Stimulated activated CD4-positive, alpha-beta T cell treated with anti-CD3 and anti-CD28 coated beads, Interleukin-2, amount 100 ng/mL, for 4 hours (primary cell): ENCODE measurements at regions not wholly inside any gene's neighbourhood (a gene's known extent, or its start where the extent isn't known, plus 50 kb on each side); places are given as distances from the start of the nearest gene placed in this dataset.
A peak's percentile ranks its signal among the peaks of the same experiment; 100 is the strongest.
"Not testable (repeated sequence)": the region's sequence is repeated elsewhere in the genome, so short reads cannot be mapped to it uniquely, and the experiment has no call there.

Experiments used
- DNase-seq: peaks from one replicate; pipeline ENCODE4 v3.0.0-alpha.2; 2020; ENCODE audit warnings: low read depth

DNA sequence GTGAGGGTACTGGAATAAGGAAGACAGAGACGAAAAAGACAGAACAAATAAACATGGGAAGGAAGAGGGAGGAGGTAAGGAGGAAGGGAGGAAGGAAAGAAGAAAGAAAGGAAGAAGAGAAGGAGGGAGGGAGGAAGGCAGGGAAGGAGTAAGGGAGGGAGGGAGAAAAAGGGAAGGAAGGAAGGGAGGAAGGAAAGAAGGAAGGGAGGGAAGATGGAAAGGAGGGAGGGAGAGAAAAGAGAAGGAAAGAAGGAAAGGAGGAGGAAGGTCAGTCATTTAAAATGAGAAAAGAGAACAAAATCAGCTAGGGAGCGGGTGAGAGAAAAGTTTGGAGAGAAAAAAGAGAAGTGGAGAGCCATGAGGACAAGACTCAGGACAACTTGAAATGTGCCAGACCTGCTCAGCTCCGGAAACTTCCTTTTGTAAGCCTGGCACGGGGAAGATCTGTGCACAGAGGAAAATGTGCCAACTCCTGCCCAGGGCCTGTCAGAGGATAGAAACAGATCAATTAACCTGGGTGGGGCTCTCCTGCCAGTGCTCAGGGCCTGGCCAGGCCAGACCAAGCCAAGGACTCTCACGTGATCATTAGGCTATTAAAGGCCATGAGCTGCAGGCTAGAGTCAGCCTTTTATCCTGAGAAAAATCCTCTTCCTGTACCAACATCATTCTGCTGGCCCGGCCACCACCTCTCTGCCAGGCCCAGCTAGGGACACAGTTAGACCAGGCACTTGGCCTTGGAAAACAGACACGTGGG is 50.1 kb upstream of the BCL6 start:
- DNase-seq, result no peak

DNA sequence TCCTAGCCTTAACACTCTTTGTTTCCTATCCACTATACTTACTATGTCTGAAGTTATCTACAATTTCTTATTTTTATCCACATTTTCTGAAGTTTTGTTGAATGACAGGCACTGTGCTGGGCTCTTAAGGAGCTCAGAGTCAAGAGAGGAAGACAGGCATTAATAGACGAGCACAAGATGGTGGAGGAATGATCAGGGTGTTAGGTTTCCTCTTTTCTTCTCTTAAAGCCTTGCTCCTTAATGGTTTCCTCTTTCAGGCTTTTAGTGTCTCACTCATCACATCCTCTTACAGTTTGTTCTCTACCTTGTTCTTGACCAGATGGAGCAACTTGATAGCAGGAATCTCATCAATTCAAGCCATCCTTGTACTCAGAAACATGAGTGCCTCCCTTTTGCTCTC is 52.9 kb upstream of the BCL6 start:
- no peak for DNase-seq

DNA sequence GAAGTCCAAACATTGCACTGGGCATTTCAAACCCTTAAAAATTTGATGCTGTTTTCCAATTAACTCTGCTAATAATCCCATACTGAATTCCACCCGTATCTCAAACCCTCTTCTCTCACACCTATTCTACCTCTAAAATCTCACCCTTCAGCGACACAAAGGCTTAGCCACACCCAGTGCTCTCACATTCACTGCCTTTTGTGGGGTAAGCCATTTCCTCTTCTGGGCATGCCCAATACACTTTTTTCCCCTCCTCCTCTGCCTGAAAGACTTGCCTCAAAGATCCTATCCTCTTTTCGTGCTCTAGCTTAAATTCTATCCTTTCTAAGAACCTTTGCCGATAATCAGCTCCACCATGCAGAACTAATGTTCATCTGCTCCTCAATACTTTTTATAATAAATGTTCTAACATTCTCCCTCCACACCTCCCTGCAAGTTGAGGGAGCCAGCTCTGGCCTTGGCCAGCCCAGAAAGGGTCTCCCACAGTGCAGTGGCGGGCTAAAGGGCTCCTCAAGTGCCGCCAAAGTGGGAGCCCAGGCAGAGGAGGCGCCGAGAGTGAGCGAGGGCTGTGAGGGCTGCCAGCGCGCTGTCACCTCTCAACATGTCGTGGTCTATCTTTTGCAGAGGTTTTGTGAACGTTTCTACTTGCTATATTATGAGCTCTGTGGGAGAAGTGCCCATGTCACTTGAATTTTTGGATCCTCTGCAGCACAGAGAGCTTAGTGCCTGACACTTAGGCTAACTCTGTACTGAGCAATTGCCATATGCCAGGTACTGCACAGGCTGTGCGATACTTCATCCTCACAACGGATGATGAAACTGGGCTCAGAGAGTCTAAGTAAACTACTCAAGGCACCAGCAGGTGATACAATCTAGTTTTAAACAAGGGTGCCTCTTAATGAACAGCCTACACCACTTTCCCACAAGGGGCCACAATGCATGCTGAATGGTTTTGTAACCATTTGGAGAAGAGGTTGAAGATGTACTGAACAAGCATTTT is 53.6 kb upstream of the BCL6 start:
- DNase-seq, result peak; percentile 31

DNA sequence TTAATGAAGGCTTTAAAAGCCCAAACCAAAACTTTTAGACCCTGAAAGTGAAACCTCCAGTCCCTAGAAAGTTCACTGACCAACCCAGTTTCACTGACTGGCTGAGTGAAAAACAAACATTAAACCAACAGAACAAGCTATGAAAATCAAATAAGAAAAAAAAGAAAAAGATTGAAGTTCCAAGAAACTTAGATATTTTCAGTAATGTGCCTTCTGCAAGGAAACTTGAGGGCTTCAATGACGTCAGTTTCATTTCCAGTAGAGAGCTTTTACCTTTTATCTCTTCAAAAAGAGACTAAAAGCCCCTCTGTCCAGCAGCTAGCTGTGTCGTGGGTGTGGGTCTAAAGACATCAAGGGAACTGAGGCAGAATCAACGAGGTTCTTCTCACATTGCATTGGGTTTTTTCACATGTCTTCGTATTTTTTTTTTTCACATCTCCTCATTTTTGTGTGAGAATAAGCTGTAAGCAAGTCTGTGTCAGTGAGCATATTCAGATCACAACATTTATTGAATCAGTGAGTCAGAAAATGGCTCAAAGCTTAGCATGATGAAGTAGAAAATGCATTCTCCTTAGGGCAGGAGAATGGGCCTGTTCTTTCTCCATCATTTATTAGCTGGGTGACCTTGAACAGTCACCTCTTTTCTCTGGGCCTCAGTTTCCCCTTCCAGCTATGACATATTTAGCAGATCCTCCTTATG is 54.8 kb upstream of the BCL6 start:
- no peak for DNase-seq

DNA sequence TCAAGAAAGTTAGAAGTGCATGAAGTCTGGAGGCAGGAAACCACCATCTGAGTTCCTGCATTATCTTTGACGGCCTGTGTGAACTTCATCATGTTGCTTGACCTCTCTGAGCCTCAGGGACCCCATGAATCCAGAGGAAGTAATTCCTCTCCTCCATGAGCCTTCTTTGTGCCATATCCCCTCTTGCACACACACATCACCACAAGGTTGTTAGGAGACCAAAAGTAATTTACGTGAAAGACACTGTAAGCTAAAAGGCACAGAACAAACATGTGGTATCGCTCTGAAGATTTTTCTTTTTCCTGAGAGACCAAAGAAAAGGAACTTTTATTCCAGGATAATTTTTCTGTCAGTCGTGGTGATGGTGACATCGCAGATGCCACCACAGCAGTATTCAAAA is 55.9 kb upstream of the BCL6 start:
- DNase-seq, result no peak

DNA sequence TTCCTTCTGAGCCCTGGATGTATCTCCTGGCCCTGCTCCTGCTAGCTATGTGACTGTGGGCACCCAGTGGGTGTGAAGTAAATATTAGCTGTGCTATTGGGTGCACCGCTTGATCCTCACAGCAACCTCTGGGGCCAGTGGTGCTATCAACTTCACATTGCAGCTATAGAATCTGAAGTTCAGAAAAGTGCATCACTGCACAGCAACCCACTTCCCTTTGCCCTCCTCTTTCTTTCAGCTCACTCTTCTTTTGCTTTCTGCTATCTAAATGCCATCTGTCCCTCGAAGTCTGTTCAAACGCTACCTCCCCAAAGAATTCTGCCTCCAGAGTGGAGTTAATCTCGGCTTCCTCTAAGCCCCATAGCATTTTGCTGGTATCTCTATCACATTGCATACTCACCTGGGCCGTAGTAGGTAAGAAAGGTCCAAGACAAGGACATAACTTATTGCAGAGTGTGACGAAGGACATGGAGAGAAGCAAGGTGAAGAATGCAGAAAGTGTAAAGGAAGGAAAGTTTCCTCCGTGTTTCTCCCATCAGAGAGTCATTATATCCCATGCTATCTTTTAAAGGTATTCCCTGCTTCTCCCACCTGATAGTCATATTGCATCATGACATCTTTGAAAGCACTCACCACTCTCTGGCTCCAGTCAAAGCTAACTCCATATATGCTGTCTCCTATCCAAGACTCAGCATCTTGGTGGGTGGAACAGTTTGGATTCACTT is 57.1 kb upstream of the BCL6 start:
- no peak for DNase-seq

DNA sequence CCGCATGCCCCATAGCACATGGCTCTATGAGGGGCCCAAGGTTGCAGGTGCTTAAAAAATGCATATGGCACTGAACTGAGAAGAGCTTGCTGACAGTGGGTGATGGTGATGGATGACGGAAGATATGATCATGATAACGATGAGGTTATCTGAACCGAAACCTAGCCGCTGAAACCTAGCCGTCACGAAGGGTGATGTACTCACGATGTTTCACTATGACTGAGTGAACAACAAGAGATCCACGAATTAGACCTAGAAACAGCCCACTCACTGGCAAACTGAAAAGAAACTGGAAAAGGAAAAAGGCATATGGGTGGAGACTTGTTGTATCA is 57.6 kb upstream of the BCL6 start:
- DNase-seq, result peak; percentile 40

DNA sequence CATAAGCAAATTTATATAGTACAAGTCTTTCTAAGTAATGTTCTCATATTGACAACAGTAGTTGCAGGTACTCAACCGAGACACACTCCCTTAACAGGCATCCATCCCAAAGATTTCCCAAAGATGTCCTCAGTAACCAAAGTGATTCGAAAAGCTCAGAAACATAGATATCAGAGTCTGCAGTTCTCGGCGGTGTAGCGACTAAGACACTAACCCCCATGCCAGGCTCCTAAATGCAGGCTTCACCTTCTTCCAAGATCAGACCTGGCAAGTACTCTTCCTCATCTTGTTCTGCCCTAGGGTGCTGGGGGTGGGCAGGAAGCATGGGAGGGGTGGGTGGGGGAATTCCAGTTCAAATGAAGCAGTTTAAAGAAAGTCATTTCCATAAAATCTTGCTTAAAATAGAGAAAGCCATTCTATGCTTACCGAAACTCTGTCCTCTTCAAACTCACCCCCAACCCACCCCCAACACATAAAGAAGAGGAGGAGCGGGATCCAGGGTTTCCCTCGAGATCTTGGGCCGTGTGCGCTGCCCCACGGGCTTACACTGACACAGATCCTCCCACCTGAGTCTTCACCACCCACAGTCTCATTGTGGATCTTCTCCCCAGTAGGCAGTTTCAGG is 59.0 kb upstream of the BCL6 start:
- DNase-seq, result no peak

DNA sequence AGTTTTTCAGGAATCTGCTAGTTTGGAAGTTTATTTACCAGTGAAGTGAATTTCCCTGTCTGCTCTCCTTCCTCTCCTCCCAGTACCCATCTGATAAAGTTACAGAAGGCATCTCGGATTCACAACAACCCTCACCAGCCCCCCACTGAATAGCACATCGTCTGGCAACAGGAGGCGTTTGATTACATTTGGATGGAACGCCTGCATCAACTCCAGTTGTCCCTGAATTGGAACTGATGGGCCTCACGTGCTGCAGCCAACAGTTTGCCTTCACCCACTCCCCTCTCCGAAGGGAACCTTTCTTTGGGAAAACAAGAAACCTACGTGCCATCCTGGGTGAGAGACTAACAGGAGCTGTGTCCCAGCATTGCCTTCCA is 59.5 kb upstream of the BCL6 start:
- DNase-seq, result no peak

DNA sequence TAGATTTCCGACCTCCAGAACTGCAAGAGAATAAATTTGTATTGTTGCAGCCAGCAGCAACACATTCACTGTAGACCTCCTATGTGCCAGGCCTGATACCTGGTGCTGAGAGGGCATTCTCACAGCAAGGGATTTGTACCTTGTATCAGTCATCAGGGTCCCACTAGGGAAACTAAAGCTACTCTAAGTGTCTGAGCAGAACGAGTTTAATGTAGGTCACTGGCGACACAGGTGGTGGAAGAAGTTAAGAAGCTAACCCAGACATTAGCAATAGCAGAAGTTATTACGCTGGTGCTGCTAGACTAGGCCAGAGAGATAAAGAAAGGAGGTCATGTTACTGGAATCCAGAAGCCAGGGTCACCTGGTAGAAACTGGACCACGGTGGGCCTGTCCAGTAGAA is 60.5 kb upstream of the BCL6 start:
- DNase-seq, result no peak

DNA sequence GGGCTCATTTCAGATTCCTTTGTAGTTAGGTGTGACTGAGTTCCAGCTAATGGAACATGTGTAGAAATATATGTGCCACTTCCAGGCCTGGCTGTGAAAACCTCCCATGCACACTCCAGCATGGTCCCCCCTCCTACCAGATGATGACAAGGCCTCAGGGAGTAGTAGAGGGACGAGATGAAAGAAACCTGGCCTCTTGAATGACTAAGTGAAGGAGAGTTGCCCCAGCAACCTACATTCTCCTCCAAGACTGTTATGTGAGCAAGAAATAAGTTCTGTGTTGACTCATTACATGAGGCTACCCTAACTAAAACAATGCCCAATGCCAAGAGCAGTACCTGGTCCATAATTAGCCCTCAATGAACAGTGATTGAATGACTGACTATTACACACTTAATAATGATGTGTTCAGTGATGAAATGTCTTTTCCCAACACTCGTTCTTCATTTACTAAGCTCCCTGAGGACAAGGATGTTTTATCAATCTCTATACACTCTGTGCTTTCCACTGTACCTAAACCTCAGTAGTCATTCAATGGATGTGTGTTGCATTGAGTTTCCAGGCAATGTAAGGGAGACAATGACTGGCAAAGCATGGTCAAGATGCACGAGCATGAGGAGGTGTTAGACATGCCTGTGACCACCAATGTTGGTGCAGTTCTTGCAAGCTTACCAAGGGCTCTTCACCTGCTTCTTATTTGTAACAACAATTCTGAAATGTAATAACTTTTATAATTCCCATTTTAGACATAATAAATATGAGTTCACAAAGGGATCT is 62.0 kb upstream of the BCL6 start:
- peak; percentile 20 for DNase-seq

DNA sequence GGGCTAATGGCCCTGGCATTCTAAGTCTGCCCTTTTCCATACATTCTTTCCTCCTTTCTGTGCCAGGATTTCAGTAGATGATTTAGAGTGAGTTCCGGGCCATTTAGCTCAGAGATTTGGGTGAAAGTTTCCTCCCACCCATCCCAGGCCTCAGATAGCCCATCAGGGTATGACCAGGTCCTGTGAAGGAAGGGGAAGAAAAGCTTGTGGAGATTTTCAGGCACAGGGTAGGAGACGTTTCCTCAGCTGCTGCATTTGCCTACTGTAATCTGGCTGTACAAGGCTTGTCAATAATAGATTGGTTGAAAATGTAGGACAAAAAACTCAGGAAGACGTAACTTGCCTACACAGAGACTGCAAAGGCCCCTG is 63.2 kb upstream of the BCL6 start:
- DNase-seq, result no peak

DNA sequence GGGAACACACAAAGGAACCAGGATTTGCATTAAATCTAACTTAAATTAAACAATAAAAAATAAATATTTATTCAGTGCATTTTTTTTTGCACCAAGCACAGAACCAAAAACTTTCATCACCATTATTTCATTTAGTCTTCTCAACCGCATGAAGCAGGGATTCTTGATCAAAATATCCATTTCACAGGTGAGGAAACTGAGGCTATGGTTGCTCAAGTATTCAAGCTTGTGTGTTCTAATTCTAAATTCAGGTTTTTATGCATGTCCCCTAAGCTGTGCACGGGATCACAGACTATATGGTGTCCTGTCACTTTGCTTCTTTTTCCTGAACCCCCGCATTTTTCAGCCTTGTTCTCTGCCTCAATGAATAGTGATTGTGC is 64.3 kb upstream of the BCL6 start:
- DNase-seq, result no peak

DNA sequence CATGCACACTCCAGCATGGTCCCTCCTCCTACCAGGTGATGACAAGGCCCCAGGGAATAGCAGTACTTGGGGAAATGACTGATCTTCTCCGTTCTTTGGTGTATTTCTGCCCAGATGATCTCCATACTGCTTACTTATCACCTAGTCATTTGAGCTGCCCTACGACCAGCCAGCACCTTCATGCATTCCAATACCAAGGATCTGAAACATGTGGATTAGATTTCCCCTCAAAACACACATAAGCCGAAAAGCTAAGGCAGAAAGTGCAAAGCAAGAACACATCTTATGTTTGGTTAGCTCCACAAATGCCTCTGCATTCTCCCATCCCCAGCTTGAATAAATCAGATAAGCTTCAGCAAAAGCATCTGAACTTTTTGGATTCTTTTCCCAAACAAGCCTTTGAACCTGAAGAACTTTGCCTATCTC is 64.8 kb upstream of the BCL6 start:
- DNase-seq, result no peak

DNA sequence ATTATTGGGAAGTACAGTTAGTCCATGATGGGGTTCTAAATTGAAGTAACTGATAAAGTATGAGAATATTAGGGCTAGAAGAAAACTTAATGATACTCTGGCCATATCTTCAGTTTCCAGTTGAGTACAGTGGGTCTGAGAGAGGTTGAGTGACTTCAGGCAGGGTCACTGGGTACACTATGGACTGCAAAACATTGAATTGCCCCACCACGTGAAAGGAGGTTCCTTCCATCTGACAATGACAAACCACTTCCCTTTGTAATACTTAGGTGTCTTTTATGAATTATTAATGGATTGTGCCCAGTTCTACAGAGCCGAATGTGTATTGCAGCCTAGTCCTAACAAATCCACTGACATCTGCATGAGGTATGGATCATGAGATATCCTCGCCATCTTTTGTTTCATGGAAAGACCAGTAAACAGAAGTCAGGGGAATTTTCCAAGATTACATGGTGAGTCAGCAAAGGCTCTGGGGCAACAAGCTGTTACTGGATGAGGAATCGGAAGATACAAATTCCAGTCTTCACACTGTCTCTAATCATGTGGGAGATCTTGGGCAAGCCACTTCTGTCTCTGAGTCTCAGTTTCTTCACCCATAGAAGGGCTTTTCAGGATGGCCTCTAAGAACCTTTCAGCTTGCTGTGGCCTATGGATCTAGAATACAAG is 66.5 kb upstream of the BCL6 start:
- no peak for DNase-seq

DNA sequence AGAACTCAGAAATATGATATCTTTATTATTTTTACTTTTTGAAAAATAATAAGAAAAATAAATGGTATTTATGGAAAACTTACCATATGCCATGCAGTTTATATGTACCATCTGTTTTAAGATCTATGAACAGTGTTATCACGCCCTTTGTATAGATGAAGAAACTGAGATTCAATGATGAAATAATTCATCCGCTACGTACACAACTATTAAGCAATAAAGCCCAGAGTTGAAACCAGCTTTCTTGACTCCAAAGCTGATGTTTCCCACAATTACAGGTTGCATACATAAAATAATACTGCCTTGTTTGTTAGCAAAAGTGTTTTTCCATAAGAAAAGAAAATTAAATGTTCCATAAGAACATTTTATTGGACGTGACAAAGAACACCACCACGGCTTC is 67.2 kb upstream of the BCL6 start:
- no peak for DNase-seq

DNA sequence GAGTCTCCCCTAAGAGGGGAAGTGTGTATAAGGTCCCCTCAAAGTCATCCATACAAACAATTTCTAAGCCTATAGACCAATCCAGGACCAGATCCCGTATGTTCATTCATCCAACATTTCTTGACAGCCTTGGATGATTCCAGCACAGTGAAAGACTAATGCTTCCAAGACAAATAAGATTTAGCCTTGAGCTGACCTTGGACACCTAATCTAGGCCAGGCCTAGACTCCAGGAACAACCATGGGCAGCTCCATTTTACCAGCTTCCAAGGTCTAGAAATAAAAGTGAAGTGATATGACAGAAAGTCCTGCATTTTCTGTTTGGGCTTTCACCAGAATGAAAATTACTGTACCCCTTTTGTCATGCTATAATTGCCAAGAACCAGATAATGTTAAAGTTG is 67.9 kb upstream of the BCL6 start:
- DNase-seq, result no peak

DNA sequence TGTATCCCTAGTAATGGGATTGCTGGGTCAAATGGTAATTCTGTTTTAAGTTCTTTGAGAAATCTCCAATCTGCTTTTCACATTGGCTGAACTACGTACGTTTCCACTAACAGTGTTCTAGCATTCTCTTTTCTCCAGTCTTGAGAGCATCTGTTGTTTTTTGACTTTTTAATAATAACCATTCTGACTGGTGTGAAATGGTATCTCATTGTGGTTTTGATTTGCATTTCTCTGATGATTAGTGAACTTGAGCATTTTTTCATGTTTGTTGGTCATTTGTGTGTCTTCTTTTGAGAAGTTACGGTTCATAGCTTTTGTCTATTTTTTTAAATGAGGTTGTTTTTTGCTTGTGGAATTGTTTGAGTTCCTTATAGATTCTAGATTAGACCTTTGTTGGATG is 72.5 kb upstream of the BCL6 start:
- DNase-seq, result not testable (repeated sequence)

DNA sequence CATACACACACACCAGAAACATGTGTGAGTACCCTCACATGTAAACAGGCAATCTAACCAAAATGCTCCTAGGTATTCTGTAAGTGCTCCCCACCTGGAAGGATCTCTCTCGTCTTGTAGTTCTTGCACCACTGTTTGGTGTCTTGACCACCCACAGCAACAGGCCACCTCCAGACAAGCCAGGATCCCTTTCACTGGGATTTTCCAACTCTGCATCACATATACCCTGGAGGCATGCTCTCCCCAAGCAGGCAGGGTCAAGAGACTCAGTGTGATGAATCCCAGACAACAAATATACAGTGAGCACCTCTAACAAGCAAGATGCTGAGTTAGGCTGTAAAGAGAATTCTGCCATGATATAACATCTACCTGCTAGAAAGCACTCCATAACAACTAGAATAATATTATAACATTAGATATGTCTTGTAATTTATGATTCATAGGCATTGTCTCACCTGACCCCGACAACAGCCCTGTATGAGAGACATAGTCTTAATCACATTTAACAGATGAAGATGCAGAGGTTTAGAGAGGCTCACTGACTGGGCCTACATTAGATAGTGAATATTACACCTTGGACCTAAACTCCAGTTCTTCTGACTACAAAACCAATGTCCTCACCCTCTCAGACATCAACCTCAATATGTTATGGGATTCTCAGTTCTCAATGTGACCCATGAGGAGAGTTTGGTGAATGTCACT is 76.5 kb upstream of the BCL6 start:
- DNase-seq, result no peak

DNA sequence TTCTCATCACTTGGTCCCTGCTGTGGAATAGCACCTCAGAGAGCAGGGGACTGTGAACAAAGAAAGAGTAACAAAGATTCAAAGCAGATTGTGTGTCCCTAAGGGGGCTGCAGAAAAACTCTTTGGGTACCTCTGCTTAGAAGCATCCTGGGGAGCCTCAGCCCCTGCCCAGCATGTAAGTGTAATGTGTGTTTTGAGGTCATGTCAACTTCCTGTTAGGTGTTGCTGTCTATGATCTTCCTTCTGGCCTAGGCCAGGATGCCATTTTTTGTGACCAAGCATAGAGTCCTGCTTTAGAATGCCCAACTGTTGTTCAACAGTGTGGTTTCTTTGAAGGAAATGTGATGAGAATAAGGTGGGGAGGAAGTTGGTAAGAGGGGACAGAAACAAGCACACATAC is 77.1 kb upstream of the BCL6 start:
- no peak for DNase-seq
